GM04503 (cell line): ENCODE measurements at regions not wholly inside any gene's neighbourhood (a gene's known extent, or its start where the extent isn't known, plus 50 kb on each side); places are given as distances from the start of the nearest gene placed in this dataset.

Experiments
- DNase-seq: peaks from one replicate; pipeline ENCODE4 v3.0.0-alpha.2; 2012; ENCODE audit warnings: low read depth

- peak; percentile 34 for DNase-seq
Observed at GRCh38 chr5:74576941-74577456, 63.5 kb downstream of the ENC1 start.

- peak; percentile 50 for DNase-seq
Observed at GRCh38 chr5:74575741-74576538, 64.6 kb downstream of the ENC1 start.

GRCh38 chr5:74570250-74570649 lies 70.3 kb downstream of the ENC1 start:
- no peak for DNase-seq

GRCh38 chr5:74567411-74567995 lies 73.0 kb downstream of the ENC1 start:
- no peak for DNase-seq

GRCh38 chr5:74562122-74562521 lies 78.4 kb downstream of the ENC1 start:
- DNase-seq: no peak

GRCh38 chr5:74560245-74560644 lies 80.3 kb downstream of the ENC1 start:
- DNase-seq: no peak

GRCh38 chr5:74556631-74557595 lies 83.6 kb downstream of the ENC1 start:
- peak; percentile 34 for DNase-seq

GRCh38 chr5:74556006-74556405 lies 84.5 kb downstream of the ENC1 start:
- no peak for DNase-seq

GRCh38 chr5:74552101-74552500 lies 88.4 kb downstream of the ENC1 start:
- no peak for DNase-seq

- no peak for DNase-seq
Observed at GRCh38 chr5:74550927-74551326, 89.6 kb downstream of the ENC1 start.

GRCh38 chr5:74549384-74549783 lies 91.1 kb downstream of the ENC1 start:
- no peak for DNase-seq

GRCh38 chr5:74546796-74547195 lies 93.7 kb downstream of the ENC1 start:
- DNase-seq: no peak

- no peak for DNase-seq
Observed at GRCh38 chr5:74544811-74545210, 95.7 kb downstream of the ENC1 start.

- DNase-seq: peak; percentile 78
Observed at GRCh38 chr5:74543162-74543995, 97.1 kb downstream of the ENC1 start.

GRCh38 chr5:74542482-74542881 lies 98.0 kb downstream of the ENC1 start:
- DNase-seq: no peak

- no peak for DNase-seq
Observed at GRCh38 chr5:74541381-74541781, 99.1 kb downstream of the ENC1 start.

- no peak for DNase-seq
Observed at GRCh38 chr5:74540622-74541021, 99.9 kb downstream of the ENC1 start.

GRCh38 chr5:74539986-74540385 lies 100.5 kb downstream of the ENC1 start:
- no peak for DNase-seq

GRCh38 chr5:74538206-74538661 lies 102.3 kb downstream of the ENC1 start:
- peak; percentile 51 for DNase-seq

GRCh38 chr5:74536658-74537057 lies 103.9 kb downstream of the ENC1 start:
- DNase-seq: no peak

GRCh38 chr5:74535926-74536325 lies 104.6 kb downstream of the ENC1 start:
- no peak for DNase-seq
